ENCODE measurements at regions not wholly inside any gene's neighbourhood (a gene's known extent, or its start where the extent isn't known, plus 50 kb on each side); places are given as distances from the start of the nearest gene placed in this dataset.

DNA sequence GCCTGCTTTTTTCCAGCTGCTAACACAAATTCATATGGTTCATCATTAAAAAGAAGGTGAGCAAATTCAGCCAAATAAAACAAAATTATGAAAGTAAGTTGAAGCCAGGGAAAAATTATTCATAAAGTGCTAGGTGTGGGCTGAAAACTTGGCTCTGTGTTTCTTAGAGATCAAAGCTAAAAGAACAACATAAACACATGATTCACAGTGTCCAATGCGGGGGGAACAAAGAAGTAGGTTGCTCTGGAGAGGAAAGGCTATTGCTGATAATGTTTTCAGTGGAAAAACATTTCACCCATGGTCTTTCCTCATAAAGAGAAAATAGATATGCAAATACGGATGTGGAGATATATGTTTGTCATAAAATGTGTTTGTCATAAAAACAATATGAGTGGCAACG, 1691.5 kb upstream of the SLC10A2 start:
- TF ChIP-seq, protein P1, sequence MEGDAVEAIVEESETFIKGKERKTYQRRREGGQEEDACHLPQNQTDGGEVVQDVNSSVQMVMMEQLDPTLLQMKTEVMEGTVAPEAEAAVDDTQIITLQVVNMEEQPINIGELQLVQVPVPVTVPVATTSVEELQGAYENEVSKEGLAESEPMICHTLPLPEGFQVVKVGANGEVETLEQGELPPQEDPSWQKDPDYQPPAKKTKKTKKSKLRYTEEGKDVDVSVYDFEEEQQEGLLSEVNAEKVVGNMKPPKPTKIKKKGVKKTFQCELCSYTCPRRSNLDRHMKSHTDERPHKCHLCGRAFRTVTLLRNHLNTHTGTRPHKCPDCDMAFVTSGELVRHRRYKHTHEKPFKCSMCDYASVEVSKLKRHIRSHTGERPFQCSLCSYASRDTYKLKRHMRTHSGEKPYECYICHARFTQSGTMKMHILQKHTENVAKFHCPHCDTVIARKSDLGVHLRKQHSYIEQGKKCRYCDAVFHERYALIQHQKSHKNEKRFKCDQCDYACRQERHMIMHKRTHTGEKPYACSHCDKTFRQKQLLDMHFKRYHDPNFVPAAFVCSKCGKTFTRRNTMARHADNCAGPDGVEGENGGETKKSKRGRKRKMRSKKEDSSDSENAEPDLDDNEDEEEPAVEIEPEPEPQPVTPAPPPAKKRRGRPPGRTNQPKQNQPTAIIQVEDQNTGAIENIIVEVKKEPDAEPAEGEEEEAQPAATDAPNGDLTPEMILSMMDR (IDR thresholded peaks at IDR 0.05) = no peak
- H3K27me3 ChIP-seq = no peaks in the 10 kb centered on the region
- no peaks in the 10 kb centered on the region for H3K36me3 ChIP-seq
- intact Hi-C loops (cut with DNase I; ENCODE audit: low total_unique reads) = no loop called here
- no peak for DNase-seq
- no peak overlapping the region for H3K4me3 ChIP-seq
- H3K9me3 ChIP-seq = no peaks in the 10 kb centered on the region
- H3K27ac ChIP-seq = no peak overlapping the region
- no peaks in the 10 kb centered on the region for H3K4me1 ChIP-seq

DNA sequence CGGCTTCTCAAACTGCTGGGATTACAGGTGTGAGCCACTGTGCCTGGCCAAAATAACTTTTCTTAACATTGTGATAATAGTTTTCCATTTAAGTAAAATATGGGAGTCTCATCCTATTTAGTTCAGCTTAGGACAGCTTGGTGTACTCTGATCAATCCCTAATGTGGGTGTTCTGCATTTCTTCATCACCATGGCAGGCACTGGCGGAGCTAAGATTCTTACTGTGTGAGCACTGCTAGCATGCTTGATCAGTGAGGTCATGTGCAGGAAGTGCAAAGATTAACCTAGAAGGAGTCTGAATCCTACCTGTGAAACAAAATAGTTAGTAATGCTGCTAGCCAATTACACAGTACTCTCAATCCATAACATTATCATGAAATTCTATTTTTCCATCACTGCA, 1684.2 kb upstream of the SLC10A2 start:
- TF ChIP-seq, protein P1 (IDR thresholded peaks at IDR 0.05) = no peak
- Histone ChIP-seq H3K27me3 (no peaks in the 10 kb centered on the region), H3K4me1 (no peaks in the 10 kb centered on the region), H3K4me3 (no peak overlapping the region), H3K36me3 (no peaks in the 10 kb centered on the region), H3K27ac (no peak overlapping the region), H3K9me3 (no peaks in the 10 kb centered on the region)
- intact Hi-C loops (cut with DNase I; ENCODE audit: low total_unique reads) = no loop called here
- no peak for DNase-seq

DNA sequence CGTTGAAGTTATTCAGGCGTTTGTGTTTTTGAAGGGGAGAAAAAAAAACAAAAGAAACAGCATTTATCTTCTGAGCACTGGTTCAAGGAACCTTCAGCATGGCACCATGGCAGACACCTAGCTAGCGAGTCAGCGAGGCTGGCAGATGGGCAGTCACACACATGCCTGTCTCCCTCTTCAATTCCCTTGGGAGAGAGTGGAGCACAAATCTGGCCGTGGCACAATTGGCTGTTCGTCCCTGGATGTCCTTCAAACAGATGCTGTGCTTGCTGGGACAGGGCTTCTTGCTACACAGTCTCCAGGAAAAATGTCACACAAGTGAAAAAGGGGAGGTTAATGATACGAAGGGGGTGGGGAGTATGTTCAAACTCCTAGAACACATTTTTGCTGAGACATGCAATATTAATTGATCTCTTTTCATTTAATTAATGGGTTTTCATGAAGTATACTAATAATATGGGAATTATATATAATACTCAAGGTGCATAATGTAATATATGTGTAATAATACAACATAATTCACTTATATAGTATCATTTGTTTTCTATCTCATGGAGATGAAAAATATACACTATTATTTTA, 1674.5 kb upstream of the SLC10A2 start:
- no peak overlapping the region for H3K4me3 ChIP-seq
- H3K27ac ChIP-seq = no peak overlapping the region
- TF ChIP-seq, protein P1 (IDR thresholded peaks at IDR 0.05) = no peak
- intact Hi-C loops (cut with DNase I; ENCODE audit: low total_unique reads) = no loop called here
- H3K4me1 ChIP-seq = no peaks in the 10 kb centered on the region
- no peaks in the 10 kb centered on the region for H3K27me3 ChIP-seq
- no peak for DNase-seq
- no peaks in the 10 kb centered on the region for H3K36me3 ChIP-seq
- no peaks in the 10 kb centered on the region for H3K9me3 ChIP-seq

DNA sequence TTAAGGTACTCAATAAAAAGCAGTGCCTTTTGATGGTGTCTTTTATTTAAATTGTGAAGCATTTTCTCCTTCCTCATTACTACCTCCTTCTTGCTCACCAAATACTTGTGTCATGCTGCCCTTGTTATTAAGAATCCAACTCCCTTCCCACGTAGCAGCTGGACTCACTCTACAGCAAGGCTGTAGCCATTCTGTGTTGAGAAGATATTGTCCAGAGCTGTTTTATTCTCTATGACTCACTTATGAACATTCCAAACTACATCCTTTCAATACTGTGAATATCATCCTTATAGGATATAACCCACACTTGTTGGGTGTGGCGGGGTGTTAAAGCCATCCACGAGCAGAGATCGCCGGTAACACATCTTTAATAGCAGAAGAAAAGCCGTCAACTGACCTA, 1671.5 kb upstream of the SLC10A2 start:
- Histone ChIP-seq H3K4me3 (no peak overlapping the region), H3K4me1 (no peaks in the 10 kb centered on the region), H3K27ac (no peak overlapping the region), H3K9me3 (no peaks in the 10 kb centered on the region), H3K36me3 (no peaks in the 10 kb centered on the region), H3K27me3 (no peaks in the 10 kb centered on the region)
- intact Hi-C loops (cut with DNase I; ENCODE audit: low total_unique reads) = no loop called here
- TF ChIP-seq, protein P1 (IDR thresholded peaks at IDR 0.05) = no peak
- no peak for DNase-seq

DNA sequence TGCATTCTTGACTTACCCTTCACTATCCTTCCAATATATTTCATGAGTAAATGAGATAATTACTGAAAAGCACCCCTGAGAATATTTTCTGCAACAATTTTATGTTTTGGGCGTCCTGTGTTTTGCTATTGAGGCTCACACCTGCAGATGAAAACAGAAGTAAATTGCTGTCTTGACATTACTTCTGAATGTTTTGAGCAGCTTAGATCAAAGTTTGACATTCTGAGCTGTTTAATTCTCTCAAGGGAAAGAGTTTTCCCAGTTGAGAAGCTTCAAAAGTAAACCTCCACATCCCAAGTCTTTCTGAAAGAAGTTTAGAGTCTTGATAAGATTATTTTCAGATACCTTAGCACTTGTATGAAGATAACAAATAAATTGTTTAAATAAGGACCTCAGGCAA, 1667.2 kb upstream of the SLC10A2 start:
- H3K4me1 ChIP-seq = no peaks in the 10 kb centered on the region
- no peak overlapping the region for H3K4me3 ChIP-seq
- no peaks in the 10 kb centered on the region for H3K27me3 ChIP-seq
- no peaks in the 10 kb centered on the region for H3K36me3 ChIP-seq
- TF ChIP-seq, protein P1 (IDR thresholded peaks at IDR 0.05) = no peak
- intact Hi-C loops (cut with DNase I; ENCODE audit: low total_unique reads) = no loop called here
- no peaks in the 10 kb centered on the region for H3K9me3 ChIP-seq
- no peak for DNase-seq
- H3K27ac ChIP-seq = no peak overlapping the region

DNA sequence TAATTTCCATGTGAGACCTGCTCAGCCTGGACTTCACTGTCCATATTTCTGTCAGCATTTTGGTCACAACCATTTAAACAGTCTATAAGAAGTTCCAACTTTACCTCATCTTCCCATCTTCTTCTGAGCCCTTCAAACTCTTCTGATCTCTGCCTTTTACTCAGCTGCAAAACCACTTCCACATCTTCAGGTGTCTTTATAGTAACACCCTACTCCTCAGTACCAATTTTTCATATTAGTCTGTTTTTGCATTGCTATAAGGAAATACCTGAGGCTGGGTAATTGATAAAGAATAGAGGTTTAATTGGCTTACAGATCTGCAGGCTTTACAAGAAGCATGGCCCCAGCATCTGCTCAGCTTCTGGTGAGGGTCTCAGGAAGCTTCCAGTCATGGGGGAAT, 1648.9 kb upstream of the SLC10A2 start:
- TF ChIP-seq, protein P1 (IDR thresholded peaks at IDR 0.05) = no peak

More for the DNA sequence above, 1648.9 kb upstream of the SLC10A2 start:
- Histone ChIP-seq H3K36me3 (no peaks in the 10 kb centered on the region), H3K27ac (no peak overlapping the region), H3K9me3 (no peaks in the 10 kb centered on the region), H3K4me1 (no peaks in the 10 kb centered on the region), H3K4me3 (no peak overlapping the region), H3K27me3 (no peaks in the 10 kb centered on the region)
- DNase-seq = no peak
- intact Hi-C loops (cut with DNase I; ENCODE audit: low total_unique reads) = no loop called here
